K562 (cell line): ENCODE measurements at regions not wholly inside any gene's neighbourhood (a gene's known extent, or its start where the extent isn't known, plus 50 kb on each side); places are given as distances from the start of the nearest gene placed in this dataset.

Experiments used
- ATAC-seq: fragments of 200-7000 bp; cut with Tn5 transposase; 3 replicates; pipeline ENCODE4 v1.9.1; 2020; ENCODE audit warnings: moderate library complexity
- BruUV-seq: library from RNA; stranded (reverse); fragments of 400-500 nt; replicated peaks from 2 replicates; lab custom pipeline; 2021; lab: Mats Ljungman, UMichigan
- CTCF ChIA-PET: fragments of 300-600 bp; formaldehyde crosslinking; extraction: SDS; loops from one replicate; lab custom pipeline; 2021; ENCODE audit warnings: low intra/inter-chr PET ratio; lab: Yijun Ruan, JAX
- POLR2A ChIA-PET: fragments of 300-600, 350-650 bp; sonication (Branson Sonifier 250); formaldehyde crosslinking; extraction: SDS; loops from one replicate; lab custom pipeline; 2021; ENCODE audit warnings: antibody characterized with exemption, inconsistent platforms; lab: Yijun Ruan, JAX
- DNase-seq, 4 experiments: peaks; one replicate each; pipeline versions ENCODE4 v3.0.0 to v3.0.0-alpha.2; 2011 to 2018; ENCODE audit warnings: low spot score in 3 of 4, mixed read lengths in 3 of 4; ENCODE audit errors: extremely low read depth in 1 of 4
- FAIRE-seq: peaks from 2 replicates; lab custom pipeline; 2011; peaks lifted over from hg19 to GRCh38; lab: Jason Lieb, UNC
- H2AFZ ChIP-seq: 2 replicates; pipeline ENCODE4 v1.6.0; 2011; ENCODE audit warnings: low read depth, low read length, control low read depth, inconsistent platforms
- H3K27ac ChIP-seq: fragments of 200-600 bp; 3 replicates; pipeline ENCODE4 v1.8.0; 2011; ENCODE audit warnings: low read depth, mild to moderate bottlenecking, control low read depth, inconsistent platforms, low read length, moderate library complexity, mixed read lengths; ENCODE audit errors: extremely low read depth
- H3K27me3 ChIP-seq, 2 experiments: fragments of 300-600 bp in 1 of 2; 2 replicates in 1 of 2; 3 replicates in 1 of 2; pipeline versions ENCODE4 v1.6.0 to v1.8.0; 2011; ENCODE audit warnings: inconsistent platforms in 2 of 2, low read length in 2 of 2, mild to moderate bottlenecking in 1 of 2, mixed read lengths in 1 of 2, moderate library complexity in 1 of 2; ENCODE audit not compliant: control insufficient read depth in 2 of 2, insufficient read depth in 2 of 2
- H3K36me3 ChIP-seq: fragments of 300-600 bp; 3 replicates; pipeline ENCODE4 v1.8.0; 2011; ENCODE audit warnings: mild to moderate bottlenecking, low read length, inconsistent platforms; ENCODE audit not compliant: control insufficient read depth, insufficient read depth
- H3K4me1 ChIP-seq, 2 experiments: fragments of 200-600 bp in 1 of 2; replicated peaks in 1 of 2; 2 replicates in 1 of 2; 3 replicates in 1 of 2; pipeline versions ENCODE4 v1.5.1 to v1.8.0; 2011; ENCODE audit warnings: inconsistent platforms in 2 of 2, low read length in 2 of 2, mild to moderate bottlenecking in 1 of 2, mixed read lengths in 1 of 2, moderate library complexity in 1 of 2; ENCODE audit not compliant: control insufficient read depth in 2 of 2, insufficient read depth in 2 of 2
- H3K4me2 ChIP-seq: 2 replicates; pipeline ENCODE4 v1.6.1; 2011; ENCODE audit warnings: low read length, control low read depth, inconsistent platforms, mixed read lengths; ENCODE audit not compliant: insufficient read depth
- H3K4me3 ChIP-seq: fragments of 200-600 bp; sonication (generic), shearing (Covaris generic); 2 replicates; pipeline ENCODE4 v1.5.1; 2016; ENCODE audit warnings: control low read depth, inconsistent platforms
- H3K79me2 ChIP-seq: fragments of 200-600 bp; 3 replicates; pipeline ENCODE4 v1.8.0; 2011; ENCODE audit warnings: low read length, inconsistent platforms; ENCODE audit not compliant: control insufficient read depth, insufficient read depth
- H3K9ac ChIP-seq, 2 experiments: 2 replicates each; pipeline versions ENCODE4 v1.6.0 to v1.6.1; 2011; ENCODE audit warnings: low read depth in 2 of 2, low read length in 2 of 2, control low read depth in 1 of 2, inconsistent platforms in 1 of 2, mild to moderate bottlenecking in 1 of 2, mixed read lengths in 1 of 2; ENCODE audit not compliant: insufficient read depth in 1 of 2
- H3K9me1 ChIP-seq: one replicate; pipeline ENCODE4 v1.6.0; 2011; ENCODE audit warnings: inconsistent platforms, mild to moderate bottlenecking, low read length, moderate library complexity; ENCODE audit not compliant: control insufficient read depth, insufficient read depth
- H3K9me3 ChIP-seq: replicated peaks from 2 replicates; pipeline ENCODE4 v1.5.1; 2011; ENCODE audit warnings: low read depth, low read length, inconsistent platforms; ENCODE audit not compliant: control insufficient read depth, insufficient read depth
- H4K20me1 ChIP-seq: replicated peaks from 2 replicates; pipeline ENCODE4 v1.6.1; 2011; ENCODE audit warnings: low read length, inconsistent platforms, mixed read lengths; ENCODE audit not compliant: control insufficient read depth, insufficient read depth
- BRD9 ChIP-seq: fragments of 450-650 bp; IDR thresholded peaks from 2 replicates; pipeline ENCODE4 v1.6.1; 2018; ENCODE audit warnings: low read depth; ENCODE audit not compliant: partially characterized antibody
- CBX5 ChIP-seq: IDR thresholded peaks from 2 replicates; pipeline ENCODE4 v1.6.1; 2014; ENCODE audit warnings: low read depth, borderline replicate concordance
- CREM ChIP-seq: IDR thresholded peaks from 2 replicates; pipeline ENCODE4 v1.6.1; 2014; ENCODE audit warnings: antibody characterized with exemption, low read depth
- GTF2F1 ChIP-seq: IDR thresholded peaks from 2 replicates; pipeline ENCODE4 v1.6.1; 2011; ENCODE audit warnings: low read depth, low read length, improper control_type of control experiment
- NCOA1 ChIP-seq: fragments of 450-650 bp; IDR thresholded peaks from 2 replicates; pipeline ENCODE4 v1.6.1; 2016; ENCODE audit warnings: low read depth
- RFX1 ChIP-seq: fragments of 450-650 bp; IDR thresholded peaks from 2 replicates; pipeline ENCODE4 v1.6.1; 2016; ENCODE audit warnings: mild to moderate bottlenecking, moderate library complexity
- SRF ChIP-seq, 2 experiments: fragments of 250-450, 450-650 bp in 1 of 2; sonication (Bioruptor Pico) in 1 of 2; sonication (generic) in 1 of 2; formaldehyde crosslinking; IDR thresholded peaks; 2 replicates each; pipeline versions ENCODE4 v1.5.0 to v1.5.1; 2020 to 2022; ENCODE audit warnings: mild to moderate bottlenecking in 1 of 2, missing genetic modification reagents in 1 of 2
- STAT5A ChIP-seq: IDR thresholded peaks from 2 replicates; pipeline ENCODE4 v1.6.1; 2012; ENCODE audit warnings: low read length, inconsistent platforms, borderline replicate concordance
- TAF9B ChIP-seq: fragments of 450-650 bp; IDR thresholded peaks from 2 replicates; pipeline ENCODE4 v1.6.1; 2018; ENCODE audit warnings: mild to moderate bottlenecking; ENCODE audit not compliant: partially characterized antibody
- WGBS: fragments of 100-300 bp; shearing (Covaris generic); methylation state at CpG from one replicate; pipeline ENCODE4 v1.1.6; 2016; ENCODE audit warnings: low coverage, mixed read lengths; ENCODE audit not compliant: insufficient coverage; ENCODE audit errors: missing lambda C conversion rate; 5-methylcytosine and 5-hydroxymethylcytosine counted together
- in situ Hi-C: fragments of 300-500 bp; cut with MboI; formaldehyde crosslinking; loops from 4 replicates; pipeline ENCODE4 v1.15.0; 2018; ENCODE audit warnings: inconsistent platforms, mixed read lengths
- intact Hi-C: fragments of 100-400 bp; cut with micrococcal nuclease; formaldehyde crosslinking; loops from 2 replicates; pipeline ENCODE4 v1.14.2; 2022
- TF ChIP-seq, protein P1 (sequence below): IDR thresholded peaks from 2 replicates; pipeline ENCODE4 v1.6.1; 2014; ENCODE audit warnings: antibody characterized with exemption
- TF ChIP-seq, protein P2 (sequence below): sonication (generic); formaldehyde crosslinking; IDR thresholded peaks from 2 replicates; pipeline ENCODE4 v1.9.0; 2022; ENCODE audit warnings: mild to moderate bottlenecking, missing genetic modification reagents

- Histone ChIP-seq H3K36me3 (no peaks in the 10 kb centered on the region), H3K79me2 (no peaks in the 10 kb centered on the region), H3K27ac (no peak overlapping the region), H3K9ac (no peak overlapping the region), H3K9me3 (no peaks in the 10 kb centered on the region), H4K20me1 (no peaks in the 10 kb centered on the region), H3K9me1 (no peaks in the 10 kb centered on the region), H3K4me1 (no peaks in the 10 kb centered on the region), H2AFZ (no peak overlapping the region), H3K4me3 (no peak overlapping the region), H3K27me3 (no peaks in the 10 kb centered on the region), H3K4me2 (no peak overlapping the region)
- no peak for FAIRE-seq
- POLR2A ChIA-PET, result no interaction called here
- in situ Hi-C loops, result no loop called here
- intact Hi-C loops, result no loop called here
- 0% methylated on average over 1 of the region's 1 CpG for WGBS
- ATAC-seq, result no peak
- TF ChIP-seq, protein P1, sequence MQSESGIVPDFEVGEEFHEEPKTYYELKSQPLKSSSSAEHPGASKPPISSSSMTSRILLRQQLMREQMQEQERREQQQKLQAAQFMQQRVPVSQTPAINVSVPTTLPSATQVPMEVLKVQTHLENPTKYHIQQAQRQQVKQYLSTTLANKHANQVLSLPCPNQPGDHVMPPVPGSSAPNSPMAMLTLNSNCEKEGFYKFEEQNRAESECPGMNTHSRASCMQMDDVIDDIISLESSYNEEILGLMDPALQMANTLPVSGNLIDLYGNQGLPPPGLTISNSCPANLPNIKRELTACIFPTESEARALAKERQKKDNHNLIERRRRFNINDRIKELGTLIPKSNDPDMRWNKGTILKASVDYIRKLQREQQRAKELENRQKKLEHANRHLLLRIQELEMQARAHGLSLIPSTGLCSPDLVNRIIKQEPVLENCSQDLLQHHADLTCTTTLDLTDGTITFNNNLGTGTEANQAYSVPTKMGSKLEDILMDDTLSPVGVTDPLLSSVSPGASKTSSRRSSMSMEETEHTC, result no peak
- TF ChIP-seq BRD9, result no peak
- no peak for TF ChIP-seq STAT5A
- TF ChIP-seq CREM, result no peak
- no peak for TF ChIP-seq NCOA1
- TF ChIP-seq, protein P2, sequence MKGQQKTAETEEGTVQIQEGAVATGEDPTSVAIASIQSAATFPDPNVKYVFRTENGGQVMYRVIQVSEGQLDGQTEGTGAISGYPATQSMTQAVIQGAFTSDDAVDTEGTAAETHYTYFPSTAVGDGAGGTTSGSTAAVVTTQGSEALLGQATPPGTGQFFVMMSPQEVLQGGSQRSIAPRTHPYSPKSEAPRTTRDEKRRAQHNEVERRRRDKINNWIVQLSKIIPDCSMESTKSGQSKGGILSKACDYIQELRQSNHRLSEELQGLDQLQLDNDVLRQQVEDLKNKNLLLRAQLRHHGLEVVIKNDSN (CRISPR knock-in tag), result no peak
- no peak for TF ChIP-seq GTF2F1
- no peak for TF ChIP-seq CBX5
- no peak for TF ChIP-seq TAF9B
- no peak for TF ChIP-seq RFX1
- TF ChIP-seq SRF (CRISPR knock-in tag; IDR thresholded peaks at IDR 0.05), result no peak
- BruUV-seq, result no TSS peak
- DNase-seq, result no peak
- CTCF ChIA-PET, result no interaction called here
Observed at GRCh38 chr17:34090593-34090992, 164.5 kb upstream of the CCL2 start.
